ENCODE measurements at regions not wholly inside any gene's neighbourhood (a gene's known extent, or its start where the extent isn't known, plus 50 kb on each side); places are given as distances from the start of the nearest gene placed in this dataset.

GRCh38 chr5:78706381-78706780 is 57.8 kb upstream of the LHFPL2 start:
- Histone ChIP-seq H3K4me2 (ENCODE audit: low read depth, low read length) (no peak overlapping the region), H3K27me3 (ENCODE audit: control insufficient read depth, insufficient read depth, low read length) (no peaks in the 10 kb centered on the region), H3K9me1 (ENCODE audit: insufficient read depth, low read length) (no peaks in the 10 kb centered on the region), H3K4ac (ENCODE audit: low read depth, low read length) (0 out of 2 replicates have a peak overlapping the region, but pooled peaks have one; percentile 16), H4K5ac (ENCODE audit: low read depth, low read length) (no peak overlapping the region), H4K91ac (ENCODE audit: insufficient read depth, low read depth, low read length) (no peak overlapping the region), H3K9ac (ENCODE audit: low read depth, low read length) (no peak overlapping the region), H4K20me1 (ENCODE audit: insufficient read depth, low read length) (no peaks in the 10 kb centered on the region), H3K4me3 (ENCODE audit: insufficient read depth, low read depth, low read length) (no peak overlapping the region), H4K8ac (ENCODE audit: low read depth in 2 of 2, low read length in 2 of 2) (no peak overlapping the region), H3K56ac (ENCODE audit: extremely low read depth, insufficient read depth, low read length) (no peak overlapping the region), H2BK120ac (ENCODE audit: low read depth, low read length) (0 out of 2 replicates have a peak overlapping the region, but pooled peaks have one; percentile 32), H2BK5ac (ENCODE audit: low read depth, low read length, poor library complexity, severe bottlenecking) (no peak overlapping the region), H2AK5ac (ENCODE audit: low read depth, low read length) (0 out of 2 replicates have a peak overlapping the region, but pooled peaks have one; percentile 9), H2AK9ac (replicated peaks; ENCODE audit: low read depth, low read length, poor library complexity) (no peak overlapping the region), H2BK20ac (ENCODE audit: low read depth, low read length) (peak overlapping the region; percentile 20; the same call in 1 of the 2 replicates), H3K4me1 (ENCODE audit: control insufficient read depth, insufficient read depth, low read length) (no peaks in the 10 kb centered on the region), H3K27ac (ENCODE audit: insufficient read depth, low read length) (no peak overlapping the region), H3K14ac (replicated peaks; ENCODE audit: low read depth, low read length) (no peak overlapping the region), H2AFZ (replicated peaks; ENCODE audit: low read length, poor library complexity) (no peak overlapping the region), H3K9me3 (ENCODE audit: control insufficient read depth, insufficient read depth, low read length) (0 out of 2 replicates have a peak, but pooled peaks cover 2% of the 10 kb centered on the region), H3K79me1 (ENCODE audit: low read depth in 1 of 2, low read length in 2 of 2) (no peaks in the 10 kb centered on the region), H3K23ac (ENCODE audit: low read depth, low read length) (no peak overlapping the region), H3K18ac (ENCODE audit: low read depth, low read length) (peak overlapping the region; percentile 38; the same call in 1 of the 2 replicates), H3K36me3 (ENCODE audit: control insufficient read depth, insufficient read depth, low read length) (no peaks in the 10 kb centered on the region), H2BK15ac (ENCODE audit: low read depth, low read length) (no peak overlapping the region)
- BruUV-seq (replicated peaks) = no TSS peak
- ATAC-seq (ENCODE audit: low read depth) = no peak
- TF ChIP-seq SMC3 (IDR thresholded peaks at IDR 0.05; ENCODE audit: low read depth, low read length) = no peak
- peak; percentile 63 for TF ChIP-seq CEBPB (IDR thresholded peaks at IDR 0.05; ENCODE audit: low read depth, low read length)
- intact Hi-C loops (cut with micrococcal nuclease) (no loop called here), in situ Hi-C loops (cut with MboI; ENCODE audit: low sequenced_read_pairs) (no loop called here), dilution Hi-C loops (cut with HindIII; ENCODE audit: low sequenced_read_pairs, unreplicated experiment) (no loop called here)
- POLR2A ChIA-PET (ENCODE audit: unreplicated experiment) = no interaction called here
- DNase-seq = no peak
- 100% methylated on average over 1 of the region's 2 CpGs; no CpG with 5 or more reads in 1 of the 2 experiments for WGBS, 2 experiments (ENCODE audit: extremely low coverage in 2 of 2, insufficient read length in 1 of 2)
- CTCF ChIA-PET = no interaction called here
